ENCODE measurements at regions not wholly inside any gene's neighbourhood (a gene's known extent, or its start where the extent isn't known, plus 50 kb on each side); places are given as distances from the start of the nearest gene placed in this dataset.

DNA sequence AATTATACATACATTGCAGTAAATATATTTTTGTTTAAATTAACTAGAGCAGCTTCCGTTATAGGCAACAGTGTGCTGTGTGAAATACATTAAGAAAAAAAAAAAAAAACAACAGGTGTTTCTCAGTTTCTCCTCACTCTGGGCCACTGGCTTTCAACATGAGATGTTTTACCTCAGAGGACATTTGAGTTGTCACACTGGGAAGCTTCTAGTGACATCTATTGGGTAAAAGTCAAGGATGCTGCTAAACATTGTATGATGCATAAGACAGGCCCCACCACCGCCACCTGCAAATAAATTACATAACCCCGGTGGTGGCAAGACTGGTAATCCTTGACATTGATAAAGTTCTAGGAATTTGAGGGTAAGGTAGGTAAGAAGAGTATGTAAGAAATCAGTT, 1512.2 kb downstream of the C4orf33 start:
- TF ChIP-seq, protein P1, sequence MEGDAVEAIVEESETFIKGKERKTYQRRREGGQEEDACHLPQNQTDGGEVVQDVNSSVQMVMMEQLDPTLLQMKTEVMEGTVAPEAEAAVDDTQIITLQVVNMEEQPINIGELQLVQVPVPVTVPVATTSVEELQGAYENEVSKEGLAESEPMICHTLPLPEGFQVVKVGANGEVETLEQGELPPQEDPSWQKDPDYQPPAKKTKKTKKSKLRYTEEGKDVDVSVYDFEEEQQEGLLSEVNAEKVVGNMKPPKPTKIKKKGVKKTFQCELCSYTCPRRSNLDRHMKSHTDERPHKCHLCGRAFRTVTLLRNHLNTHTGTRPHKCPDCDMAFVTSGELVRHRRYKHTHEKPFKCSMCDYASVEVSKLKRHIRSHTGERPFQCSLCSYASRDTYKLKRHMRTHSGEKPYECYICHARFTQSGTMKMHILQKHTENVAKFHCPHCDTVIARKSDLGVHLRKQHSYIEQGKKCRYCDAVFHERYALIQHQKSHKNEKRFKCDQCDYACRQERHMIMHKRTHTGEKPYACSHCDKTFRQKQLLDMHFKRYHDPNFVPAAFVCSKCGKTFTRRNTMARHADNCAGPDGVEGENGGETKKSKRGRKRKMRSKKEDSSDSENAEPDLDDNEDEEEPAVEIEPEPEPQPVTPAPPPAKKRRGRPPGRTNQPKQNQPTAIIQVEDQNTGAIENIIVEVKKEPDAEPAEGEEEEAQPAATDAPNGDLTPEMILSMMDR (IDR thresholded peaks at IDR 0.05): no peak
- no peak for TF ChIP-seq POLR2A (IDR thresholded peaks at IDR 0.05)

Measured in right lobe of liver (tissue), 4 donors.